ENCODE measurements at regions not wholly inside any gene's neighbourhood (a gene's known extent, or its start where the extent isn't known, plus 50 kb on each side); places are given as distances from the start of the nearest gene placed in this dataset.

- Histone ChIP-seq H3K79me2 (ENCODE audit: control insufficient read depth, insufficient read depth, low read length) (no peaks in the 10 kb centered on the region), H4K20me1 (ENCODE audit: control insufficient read depth, extremely low read depth, insufficient read depth, low read length) (no peaks in the 10 kb centered on the region), H3K9me3 (ENCODE audit: control insufficient read depth, low read depth, low read length) (no peaks in the 10 kb centered on the region), H3K9me1 (ENCODE audit: control insufficient read depth, extremely low read depth, insufficient read depth, low read length) (no peaks in the 10 kb centered on the region), H3K9ac (ENCODE audit: control insufficient read depth, extremely low read depth, insufficient read depth, low read length) (no peak overlapping the region), H3K4me3 (ENCODE audit: control insufficient read depth in 2 of 3, extremely low read depth in 1 of 3, insufficient read depth in 2 of 3, low read depth in 1 of 3, low read length in 3 of 3) (no peak overlapping the region), H3K36me3 (ENCODE audit: control insufficient read depth in 2 of 2, extremely low read depth in 1 of 2, insufficient read depth in 2 of 2, low read length in 2 of 2) (no peaks in the 10 kb centered on the region), H3K4me1 (ENCODE audit: control insufficient read depth, extremely low read depth, insufficient read depth, low read length) (no peaks in the 10 kb centered on the region), H3K27ac (ENCODE audit: control insufficient read depth, insufficient read depth, low read length) (no peak overlapping the region), H2AFZ (ENCODE audit: control insufficient read depth, low read length) (no peak overlapping the region), H3K27me3 (ENCODE audit: control insufficient read depth, extremely low read depth, insufficient read depth, low read length) (no peaks in the 10 kb centered on the region), H3K4me2 (ENCODE audit: control insufficient read depth, extremely low read depth, insufficient read depth, low read depth, low read length) (no peak overlapping the region)
- dilution Hi-C loops (cut with MboI; ENCODE audit: extremely low pct_ligation_motif_present, low sequenced_read_pairs) = no loop called here
- no peak for TF ChIP-seq CTCF (optimal IDR thresholded peaks at IDR 0.05 in 1 of 3, IDR thresholded peaks at IDR 0.05 in 1 of 3, conservative IDR thresholded peaks at IDR 0.05 in 1 of 3; ENCODE audit: extremely low read depth in 1 of 3, insufficient read depth in 2 of 3, low read length in 3 of 3)
- TF ChIP-seq EZH2 (IDR thresholded peaks at IDR 0.05; ENCODE audit: low read length) = no peak
- no peak for FAIRE-seq
- no peak for DNase-seq (ENCODE audit: low read depth, low spot score)
Measured at GRCh38 chr10:57987055-57987721, 280.5 kb downstream of the IPMK start.

DNA sequence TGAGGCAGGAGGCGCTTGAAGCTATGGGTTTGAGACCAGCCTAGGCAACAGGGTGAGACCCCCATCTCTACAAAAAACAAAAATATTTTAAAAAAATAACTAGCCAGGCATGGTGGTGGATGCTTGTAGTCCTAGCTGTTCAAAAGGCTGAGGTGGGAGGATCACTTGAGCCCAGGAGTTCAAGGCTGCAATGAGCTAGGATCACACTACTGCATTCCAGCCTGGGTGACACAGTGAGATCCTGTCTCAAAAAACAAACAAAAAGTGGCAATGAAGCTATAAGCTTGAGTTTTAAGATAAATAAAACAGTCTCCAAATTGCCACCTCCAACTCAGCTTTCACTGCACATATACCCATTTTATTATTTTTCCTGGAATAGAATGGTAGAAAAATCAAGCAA is 281.3 kb downstream of the IPMK start:
- H3K36me3 ChIP-seq (ENCODE audit: control insufficient read depth in 2 of 2, extremely low read depth in 1 of 2, insufficient read depth in 2 of 2, low read length in 2 of 2) = no peaks in the 10 kb centered on the region
- H3K27me3 ChIP-seq (ENCODE audit: control insufficient read depth, extremely low read depth, insufficient read depth, low read length) = no peaks in the 10 kb centered on the region
- no peaks in the 10 kb centered on the region for H3K9me3 ChIP-seq (ENCODE audit: control insufficient read depth, low read depth, low read length)
- H3K4me2 ChIP-seq (ENCODE audit: control insufficient read depth, extremely low read depth, insufficient read depth, low read depth, low read length) = no peak overlapping the region
- no peaks in the 10 kb centered on the region for H3K9me1 ChIP-seq (ENCODE audit: control insufficient read depth, extremely low read depth, insufficient read depth, low read length)
- FAIRE-seq = no peak
- no peaks in the 10 kb centered on the region for H4K20me1 ChIP-seq (ENCODE audit: control insufficient read depth, extremely low read depth, insufficient read depth, low read length)
- no peaks in the 10 kb centered on the region for H3K79me2 ChIP-seq (ENCODE audit: control insufficient read depth, insufficient read depth, low read length)
- no peak for DNase-seq (ENCODE audit: low read depth, low spot score)
- dilution Hi-C loops (cut with MboI; ENCODE audit: extremely low pct_ligation_motif_present, low sequenced_read_pairs) = no loop called here
- H3K4me3 ChIP-seq (ENCODE audit: control insufficient read depth in 2 of 3, extremely low read depth in 1 of 3, insufficient read depth in 2 of 3, low read depth in 1 of 3, low read length in 3 of 3) = no peak overlapping the region
- H3K27ac ChIP-seq (ENCODE audit: control insufficient read depth, insufficient read depth, low read length) = no peak overlapping the region
- TF ChIP-seq EZH2 (IDR thresholded peaks at IDR 0.05; ENCODE audit: low read length) = no peak
- TF ChIP-seq CTCF (optimal IDR thresholded peaks at IDR 0.05 in 1 of 3, IDR thresholded peaks at IDR 0.05 in 1 of 3, conservative IDR thresholded peaks at IDR 0.05 in 1 of 3; ENCODE audit: extremely low read depth in 1 of 3, insufficient read depth in 2 of 3, low read length in 3 of 3) = no peak
- H2AFZ ChIP-seq (ENCODE audit: control insufficient read depth, low read length) = no peak overlapping the region
- no peaks in the 10 kb centered on the region for H3K4me1 ChIP-seq (ENCODE audit: control insufficient read depth, extremely low read depth, insufficient read depth, low read length)
- H3K9ac ChIP-seq (ENCODE audit: control insufficient read depth, extremely low read depth, insufficient read depth, low read length) = no peak overlapping the region

Data from keratinocyte (primary cell).